Kidney (tissue), 13 donors: ENCODE measurements at regions not wholly inside any gene's neighbourhood (a gene's known extent, or its start where the extent isn't known, plus 50 kb on each side); places are given as distances from the start of the nearest gene placed in this dataset.
"Not testable (repeated sequence)": the region's sequence is repeated elsewhere in the genome, so short reads cannot be mapped to it uniquely, and the experiment has no call there.

Experiments used
- DNase-seq, 5 donors: peaks; one replicate each; pipeline ENCODE4 v3.0.0-alpha.2; 2013 to 2020
- FAIRE-seq: peaks from 2 replicates; lab custom pipeline; 2012; peaks lifted over from hg19 to GRCh38; lab: Jason Lieb, UNC
- H3K27ac ChIP-seq, 2 donors: one replicate each; pipeline ENCODE4 v1.7.0; 2013; ENCODE audit warnings: low read depth in 2 of 2, low read length in 2 of 2, inconsistent platforms in 1 of 2
- H3K27me3 ChIP-seq: one replicate; pipeline ENCODE4 v1.7.1; 2013; ENCODE audit warnings: low read length, inconsistent platforms; ENCODE audit not compliant: control insufficient read depth, insufficient read depth
- H3K36me3 ChIP-seq, 3 donors: one replicate each; pipeline versions ENCODE4 v1.7.0 to v1.7.1; 2013; ENCODE audit warnings: low read length in 3 of 3, control low read depth in 1 of 3, inconsistent platforms in 1 of 3; ENCODE audit not compliant: insufficient read depth in 3 of 3, control insufficient read depth in 2 of 3
- H3K4me1 ChIP-seq, 3 donors: one replicate each; pipeline versions ENCODE4 v1.7.0 to v1.7.1; 2013; ENCODE audit warnings: low read length in 3 of 3, inconsistent platforms in 1 of 3, low read depth in 1 of 3; ENCODE audit not compliant: control insufficient read depth in 2 of 3, insufficient read depth in 2 of 3
- H3K4me3 ChIP-seq, 3 donors: one replicate each; pipeline versions ENCODE4 v1.7.0 to v1.8.1; 2013; ENCODE audit warnings: low read length in 3 of 3, control low read depth in 1 of 3, inconsistent platforms in 1 of 3
- H3K9ac ChIP-seq, 3 donors: one replicate each; pipeline versions ENCODE4 v1.7.0 to v1.7.1; 2013; ENCODE audit warnings: low read length in 3 of 3, control low read depth in 1 of 3, inconsistent platforms in 1 of 3
- H3K9me3 ChIP-seq, 3 donors: one replicate each; pipeline versions ENCODE4 v1.7.0 to v1.7.1; 2013; ENCODE audit warnings: low read length in 3 of 3, control low read depth in 1 of 3, inconsistent platforms in 1 of 3; ENCODE audit not compliant: control insufficient read depth in 2 of 3, insufficient read depth in 1 of 3
- intact Hi-C: fragments of 100-400 bp; cut with DNase I; formaldehyde crosslinking; loops from one replicate; pipeline ENCODE4 v1.11.1; 2022
- TF ChIP-seq, protein P1 (sequence below): IDR thresholded peaks from 3 replicates; pipeline ENCODE4 v1.5.1; 2012; ENCODE audit warnings: mild to moderate bottlenecking, moderate library complexity, borderline replicate concordance; ENCODE audit not compliant: insufficient read depth; ENCODE audit errors: extremely low read depth
- donor health status: control.
- donor health status: control.
- donor health status: control.
- donor health status: control.
- donor health status: control.
- donor health status: DM: yes; HTN: yes; CAD: no.
- donor health status: Normal renal cell carcinoma (clear cell type).

DNA sequence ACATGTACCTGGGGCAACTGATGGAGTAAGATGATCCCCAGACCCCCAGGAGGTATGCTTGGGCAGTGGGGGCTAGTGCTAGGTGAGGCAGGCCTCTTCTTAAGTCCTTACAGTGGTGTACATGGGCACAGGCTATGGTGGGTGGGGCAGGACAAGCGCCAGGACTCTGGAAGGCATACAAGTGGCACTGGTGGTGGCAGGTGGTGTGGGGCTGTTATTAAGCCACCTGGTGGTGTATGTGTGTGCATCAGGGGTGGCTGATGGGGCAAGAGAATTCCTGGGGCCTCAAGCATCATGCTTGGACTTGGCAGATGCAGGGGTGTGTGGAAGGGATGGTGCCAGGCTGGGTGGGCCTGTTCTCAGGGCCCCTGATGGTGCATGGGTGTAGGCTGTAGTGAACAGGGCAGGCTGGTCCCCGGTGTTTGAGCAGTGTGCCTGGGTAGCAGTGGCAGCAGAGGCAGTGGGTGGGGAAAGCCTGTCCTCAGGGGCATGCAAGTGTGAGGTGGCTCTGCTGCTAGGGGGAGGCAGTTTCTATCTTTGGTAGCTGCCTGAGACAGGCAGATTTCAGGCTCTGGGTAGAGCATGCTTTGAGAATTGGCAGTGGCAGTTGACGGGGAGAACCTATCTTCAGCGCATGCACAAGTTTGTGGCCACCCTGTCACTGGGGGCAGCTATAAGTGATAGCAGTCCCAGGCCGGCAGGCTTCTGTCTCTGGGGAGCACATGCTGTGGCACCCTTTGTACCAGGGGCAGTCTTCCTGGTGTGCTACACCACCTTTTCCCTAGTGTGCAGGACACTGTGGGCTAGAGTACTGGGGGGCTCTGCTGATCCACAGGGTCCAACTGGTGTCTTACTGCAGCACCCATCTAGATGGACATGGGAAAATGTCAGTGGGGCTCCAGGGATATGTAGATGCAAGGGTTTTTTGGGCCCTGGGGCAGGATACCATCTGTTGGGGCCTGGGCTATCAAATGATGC, 52.6 kb upstream of the ABCD2 start:
- intact Hi-C loops, result no loop called here
- Histone ChIP-seq H3K36me3 (no peaks in the 10 kb centered on the region), H3K4me1 (no peaks in the 10 kb centered on the region), H3K4me3 (no peak overlapping the region), H3K9ac (no peak overlapping the region), H3K27me3 (no peaks in the 10 kb centered on the region), H3K27ac (no peak overlapping the region), H3K9me3 (peaks cover 0 to 7% (median 0%) of the 10 kb centered on the region in 3 donors)
- DNase-seq, result no peak
- FAIRE-seq, result no peak
- TF ChIP-seq, protein P1, sequence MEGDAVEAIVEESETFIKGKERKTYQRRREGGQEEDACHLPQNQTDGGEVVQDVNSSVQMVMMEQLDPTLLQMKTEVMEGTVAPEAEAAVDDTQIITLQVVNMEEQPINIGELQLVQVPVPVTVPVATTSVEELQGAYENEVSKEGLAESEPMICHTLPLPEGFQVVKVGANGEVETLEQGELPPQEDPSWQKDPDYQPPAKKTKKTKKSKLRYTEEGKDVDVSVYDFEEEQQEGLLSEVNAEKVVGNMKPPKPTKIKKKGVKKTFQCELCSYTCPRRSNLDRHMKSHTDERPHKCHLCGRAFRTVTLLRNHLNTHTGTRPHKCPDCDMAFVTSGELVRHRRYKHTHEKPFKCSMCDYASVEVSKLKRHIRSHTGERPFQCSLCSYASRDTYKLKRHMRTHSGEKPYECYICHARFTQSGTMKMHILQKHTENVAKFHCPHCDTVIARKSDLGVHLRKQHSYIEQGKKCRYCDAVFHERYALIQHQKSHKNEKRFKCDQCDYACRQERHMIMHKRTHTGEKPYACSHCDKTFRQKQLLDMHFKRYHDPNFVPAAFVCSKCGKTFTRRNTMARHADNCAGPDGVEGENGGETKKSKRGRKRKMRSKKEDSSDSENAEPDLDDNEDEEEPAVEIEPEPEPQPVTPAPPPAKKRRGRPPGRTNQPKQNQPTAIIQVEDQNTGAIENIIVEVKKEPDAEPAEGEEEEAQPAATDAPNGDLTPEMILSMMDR, result no peak

- intact Hi-C loops, H3K27me3 ChIP-seq, DNase-seq, H3K9ac ChIP-seq, H3K4me1 ChIP-seq, FAIRE-seq, H3K27ac ChIP-seq, H3K36me3 ChIP-seq, H3K9me3 ChIP-seq, H3K4me3 ChIP-seq: not testable (repeated sequence)
Measured at GRCh38 chr12:39669539-39669938, 49.9 kb upstream of the ABCD2 start.
